HepG2 (cell line): ENCODE measurements at regions not wholly inside any gene's neighbourhood (a gene's known extent, or its start where the extent isn't known, plus 50 kb on each side); places are given as distances from the start of the nearest gene placed in this dataset.

Source experiments
- ATAC-seq: fragments of 200-7000 bp; cut with Tn5 transposase; 3 replicates; pipeline ENCODE4 v1.9.1; 2020; ENCODE audit warnings: mild to moderate bottlenecking, moderate library complexity
- BruUV-seq: library from RNA; stranded (reverse); fragments of 400-500 nt; replicated peaks from 2 replicates; lab custom pipeline; 2021; lab: Mats Ljungman, UMichigan
- CTCF ChIA-PET: fragments of 300-600 bp; formaldehyde crosslinking; extraction: SDS; loops from one replicate; lab custom pipeline; 2021; ENCODE audit warnings: low total read pairs, inconsistent platforms, low intra/inter-chr PET ratio; lab: Yijun Ruan, JAX
- POLR2A ChIA-PET: fragments of 350-600 bp; sonication (Branson Sonifier 250); formaldehyde crosslinking; loops from one replicate; lab custom pipeline; 2020; ENCODE audit warnings: antibody characterized with exemption, inconsistent platforms; lab: Yijun Ruan, JAX
- DNase-seq: peaks from one replicate; pipeline ENCODE4 v3.0.0-alpha.2; 2015; ENCODE audit warnings: low spot score
- FAIRE-seq: peaks from 3 replicates; lab custom pipeline; 2011; peaks lifted over from hg19 to GRCh38; lab: Jason Lieb, UNC
- H2AFZ ChIP-seq: one replicate; pipeline ENCODE4 v1.6.1; 2011; ENCODE audit warnings: low read length, inconsistent platforms
- H3K27ac ChIP-seq: fragments of 300-600 bp; 3 replicates; pipeline ENCODE4 v1.8.0; 2011; ENCODE audit warnings: mixed run types, mild to moderate bottlenecking, mixed read lengths, low read length, inconsistent platforms; ENCODE audit not compliant: insufficient read depth; ENCODE audit errors: extremely low read length
- H3K27me3 ChIP-seq, 2 experiments: fragments of 200-600 bp in 1 of 2; 2 replicates in 1 of 2; 3 replicates in 1 of 2; pipeline versions ENCODE4 v1.6.0 to v1.8.0; 2011; ENCODE audit warnings: low read length in 2 of 2, mild to moderate bottlenecking in 2 of 2, moderate library complexity in 2 of 2, inconsistent platforms in 1 of 2; ENCODE audit not compliant: insufficient read depth in 2 of 2, control insufficient read depth in 1 of 2
- H3K36me3 ChIP-seq, 2 experiments: fragments of 200-600 bp in 1 of 2; replicated peaks in 1 of 2; 2 replicates in 1 of 2; 3 replicates in 1 of 2; pipeline versions ENCODE4 v1.5.1 to v1.8.0; 2011; ENCODE audit warnings: low read length in 2 of 2, inconsistent platforms in 1 of 2; ENCODE audit not compliant: insufficient read depth in 2 of 2, control insufficient read depth in 1 of 2
- H3K4me1 ChIP-seq: 2 replicates; pipeline ENCODE4 v1.5.1; 2012; ENCODE audit warnings: low read length, inconsistent platforms; ENCODE audit not compliant: insufficient read depth
- H3K4me2 ChIP-seq: 2 replicates; pipeline ENCODE4 v1.6.0; 2011; ENCODE audit warnings: low read depth, low read length, inconsistent platforms
- H3K4me3 ChIP-seq, 3 experiments: fragments of 200-600 bp in 1 of 3; sonication (generic), shearing (Covaris generic) in 1 of 3; replicated peaks in 1 of 3; 2 replicates each; pipeline ENCODE4 v1.5.1; 2011 to 2016; ENCODE audit warnings: low read length in 3 of 3, inconsistent platforms in 2 of 3, low read depth in 2 of 3, mild to moderate bottlenecking in 2 of 3, control low read depth in 1 of 3, mixed read lengths in 1 of 3; ENCODE audit not compliant: insufficient read depth in 1 of 3
- H3K79me2 ChIP-seq: one replicate; pipeline ENCODE4 v1.6.1; 2011; ENCODE audit warnings: low read length, inconsistent platforms; ENCODE audit not compliant: insufficient read depth
- H3K9ac ChIP-seq: 2 replicates; pipeline ENCODE4 v1.6.0; 2011; ENCODE audit warnings: mild to moderate bottlenecking, low read depth, low read length, inconsistent platforms; ENCODE audit not compliant: insufficient read depth
- H3K9me3 ChIP-seq: 2 replicates; pipeline ENCODE4 v1.5.1; 2012; ENCODE audit warnings: mild to moderate bottlenecking, low read length
- H4K20me1 ChIP-seq: 2 replicates; pipeline ENCODE4 v1.6.0; 2011; ENCODE audit warnings: inconsistent platforms, mild to moderate bottlenecking, low read length, moderate library complexity; ENCODE audit not compliant: insufficient read depth
- DMAP1 ChIP-seq: IDR thresholded peaks from 2 replicates; pipeline ENCODE4 v1.6.1; 2016
- ERF ChIP-seq: IDR thresholded peaks from 2 replicates; pipeline ENCODE4 v1.6.1; 2018; ENCODE audit warnings: missing biosample characterization, missing genetic modification reagents
- FLYWCH1 ChIP-seq: sonication (generic); formaldehyde crosslinking; IDR thresholded peaks from 2 replicates; pipeline ENCODE4 v1.8.1; 2023; ENCODE audit warnings: mild to moderate bottlenecking, missing genetic modification reagents
- FOXK2 ChIP-seq: fragments of 450-650 bp; IDR thresholded peaks from 2 replicates; pipeline ENCODE4 v1.6.1; 2016
- HNRNPK ChIP-seq: fragments of 200-400 bp; formaldehyde crosslinking; IDR thresholded peaks from 2 replicates; pipeline ENCODE4 v1.6.1; 2018; ENCODE audit warnings: low read length, low read depth, moderate library complexity, mild to moderate bottlenecking; ENCODE audit not compliant: poor library complexity, severe bottlenecking
- LCORL ChIP-seq, 2 experiments: fragments of 450-650 bp in 1 of 2; sonication (generic) in 1 of 2; formaldehyde crosslinking in 1 of 2; IDR thresholded peaks; 2 replicates each; pipeline versions ENCODE4 v1.5.0 to v1.6.1; 2017 to 2020; ENCODE audit warnings: antibody characterized with exemption in 1 of 2, missing genetic modification reagents in 1 of 2
- MEF2D ChIP-seq: sonication (generic); formaldehyde crosslinking; IDR thresholded peaks from 2 replicates; pipeline ENCODE4 v1.5.1; 2020; ENCODE audit warnings: mild to moderate bottlenecking, missing genetic modification reagents
- NONO ChIP-seq, 2 experiments: fragments of 450-650 bp in 1 of 2; sonication (generic) in 1 of 2; formaldehyde crosslinking in 1 of 2; IDR thresholded peaks in 1 of 2; conservative IDR thresholded peaks in 1 of 2; 2 replicates each; pipeline versions ENCODE4 v1.6.1 to v1.8.0; 2017 to 2022; ENCODE audit warnings: mild to moderate bottlenecking in 1 of 2, missing genetic modification reagents in 1 of 2, moderate library complexity in 1 of 2
- PCBP1 ChIP-seq: fragments of 200-400 bp; formaldehyde crosslinking; IDR thresholded peaks from 2 replicates; pipeline ENCODE4 v1.6.1; 2017; ENCODE audit warnings: mild to moderate bottlenecking, low read depth, low read length, borderline replicate concordance
- PCBP2 ChIP-seq: fragments of 200-400 bp; formaldehyde crosslinking; optimal IDR thresholded peaks from 2 replicates; pipeline ENCODE3; 2018; ENCODE audit warnings: low read length, low read depth; ENCODE audit not compliant: poor library complexity, severe bottlenecking
- RBM22 ChIP-seq: fragments of 200-400 bp; formaldehyde crosslinking; optimal IDR thresholded peaks from 2 replicates; pipeline ENCODE3; 2017; ENCODE audit warnings: mild to moderate bottlenecking, low read length, moderate library complexity
- SMAD1 ChIP-seq: sonication (generic); formaldehyde crosslinking; IDR thresholded peaks from 2 replicates; pipeline ENCODE4 v1.4.0; 2020; ENCODE audit warnings: missing genetic modification reagents, low read depth, mild to moderate bottlenecking, borderline replicate concordance
- ZMYM4 ChIP-seq: sonication (generic); formaldehyde crosslinking; IDR thresholded peaks from 2 replicates; pipeline ENCODE4 v1.8.1; 2023; ENCODE audit warnings: mild to moderate bottlenecking, missing genetic modification reagents
- ZNF180 ChIP-seq: sonication (generic); formaldehyde crosslinking; IDR thresholded peaks from 2 replicates; pipeline ENCODE4 v1.4.0; 2020; ENCODE audit warnings: low read depth, missing genetic modification reagents, borderline replicate concordance
- ZNF432 ChIP-seq: sonication (generic); formaldehyde crosslinking; IDR thresholded peaks from 2 replicates; pipeline ENCODE4 v1.5.0; 2020; ENCODE audit warnings: missing genetic modification reagents, mild to moderate bottlenecking, borderline replicate concordance
- WGBS: methylation state at CpG from one replicate; pipeline ENCODE4 v1.1.6; 2017; ENCODE audit warnings: low lambda C conversion rate; 5-methylcytosine and 5-hydroxymethylcytosine counted together
- in situ Hi-C: cut with HindIII; loops from 2 replicates; pipeline ENCODE4 v1.10.0; 2017; ENCODE audit warnings: low pct_unique_long_range_greater_than_20kb; ENCODE audit not compliant: extremely low pct_ligation_motif_present
- intact Hi-C: fragments of 100-400 bp; cut with micrococcal nuclease; formaldehyde crosslinking; loops from one replicate; pipeline ENCODE4 v1.10.0; 2022; ENCODE audit not compliant: unreplicated experiment
- TF ChIP-seq, protein P1 (sequence below): sonication (generic); formaldehyde crosslinking; IDR thresholded peaks from 2 replicates; pipeline ENCODE4 v1.4.0; 2020; ENCODE audit warnings: mild to moderate bottlenecking, missing genetic modification reagents, borderline replicate concordance

DNA sequence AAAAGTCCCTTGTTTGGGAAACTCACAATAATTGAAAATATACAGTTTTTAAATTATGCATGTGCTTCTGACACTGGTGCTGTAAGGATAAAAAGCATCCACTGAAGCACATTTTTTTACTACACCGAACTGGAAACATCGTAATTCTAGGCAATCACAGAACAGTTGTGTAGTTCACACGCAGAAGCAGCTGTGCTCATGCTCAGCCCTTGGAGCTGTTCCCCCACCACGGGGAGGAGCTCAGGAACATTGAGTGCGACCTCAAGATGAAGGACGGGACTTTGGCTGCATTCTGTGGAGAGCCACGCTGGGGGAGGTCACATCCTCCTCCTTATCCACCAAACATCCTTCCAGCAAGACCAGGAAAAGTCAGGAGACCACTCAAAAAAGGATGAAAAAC, 466.3 kb upstream of the CDH4 start (continued):
- TF ChIP-seq, protein P1, sequence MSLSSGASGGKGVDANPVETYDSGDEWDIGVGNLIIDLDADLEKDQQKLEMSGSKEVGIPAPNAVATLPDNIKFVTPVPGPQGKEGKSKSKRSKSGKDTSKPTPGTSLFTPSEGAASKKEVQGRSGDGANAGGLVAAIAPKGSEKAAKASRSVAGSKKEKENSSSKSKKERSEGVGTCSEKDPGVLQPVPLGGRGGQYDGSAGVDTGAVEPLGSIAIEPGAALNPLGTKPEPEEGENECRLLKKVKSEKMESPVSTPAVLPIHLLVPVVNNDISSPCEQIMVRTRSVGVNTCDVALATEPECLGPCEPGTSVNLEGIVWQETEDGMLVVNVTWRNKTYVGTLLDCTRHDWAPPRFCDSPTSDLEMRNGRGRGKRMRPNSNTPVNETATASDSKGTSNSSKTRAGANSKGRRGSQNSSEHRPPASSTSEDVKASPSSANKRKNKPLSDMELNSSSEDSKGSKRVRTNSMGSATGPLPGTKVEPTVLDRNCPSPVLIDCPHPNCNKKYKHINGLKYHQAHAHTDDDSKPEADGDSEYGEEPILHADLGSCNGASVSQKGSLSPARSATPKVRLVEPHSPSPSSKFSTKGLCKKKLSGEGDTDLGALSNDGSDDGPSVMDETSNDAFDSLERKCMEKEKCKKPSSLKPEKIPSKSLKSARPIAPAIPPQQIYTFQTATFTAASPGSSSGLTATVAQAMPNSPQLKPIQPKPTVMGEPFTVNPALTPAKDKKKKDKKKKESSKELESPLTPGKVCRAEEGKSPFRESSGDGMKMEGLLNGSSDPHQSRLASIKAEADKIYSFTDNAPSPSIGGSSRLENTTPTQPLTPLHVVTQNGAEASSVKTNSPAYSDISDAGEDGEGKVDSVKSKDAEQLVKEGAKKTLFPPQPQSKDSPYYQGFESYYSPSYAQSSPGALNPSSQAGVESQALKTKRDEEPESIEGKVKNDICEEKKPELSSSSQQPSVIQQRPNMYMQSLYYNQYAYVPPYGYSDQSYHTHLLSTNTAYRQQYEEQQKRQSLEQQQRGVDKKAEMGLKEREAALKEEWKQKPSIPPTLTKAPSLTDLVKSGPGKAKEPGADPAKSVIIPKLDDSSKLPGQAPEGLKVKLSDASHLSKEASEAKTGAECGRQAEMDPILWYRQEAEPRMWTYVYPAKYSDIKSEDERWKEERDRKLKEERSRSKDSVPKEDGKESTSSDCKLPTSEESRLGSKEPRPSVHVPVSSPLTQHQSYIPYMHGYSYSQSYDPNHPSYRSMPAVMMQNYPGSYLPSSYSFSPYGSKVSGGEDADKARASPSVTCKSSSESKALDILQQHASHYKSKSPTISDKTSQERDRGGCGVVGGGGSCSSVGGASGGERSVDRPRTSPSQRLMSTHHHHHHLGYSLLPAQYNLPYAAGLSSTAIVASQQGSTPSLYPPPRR (CRISPR knock-in tag), result no peak

DNA sequence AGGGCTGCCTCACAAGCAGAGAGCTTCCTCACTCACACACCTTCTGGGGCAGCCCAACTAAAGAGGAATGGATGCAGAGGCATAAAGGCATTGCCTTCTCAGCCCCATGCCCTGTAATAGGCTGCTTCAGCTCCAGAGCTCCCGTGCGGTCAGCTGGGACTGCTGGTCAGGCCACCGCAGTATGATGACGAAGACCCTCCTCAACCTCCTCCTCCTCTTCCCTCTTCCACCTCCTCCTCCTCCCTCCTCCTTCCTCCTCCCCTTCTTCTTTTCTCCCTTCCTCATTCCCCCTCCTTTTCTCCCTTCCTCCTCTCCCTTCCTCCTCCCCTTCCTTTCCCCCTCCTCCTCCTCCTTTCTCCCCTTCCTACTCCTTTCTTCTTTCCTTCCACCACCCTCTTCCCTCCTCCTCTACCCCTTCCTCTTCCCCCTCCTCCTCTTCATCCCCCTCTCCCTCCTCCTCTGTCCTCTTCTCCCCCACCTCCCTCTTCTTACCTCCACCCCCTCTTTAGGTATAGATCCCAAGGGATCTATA, 465.3 kb upstream of the CDH4 start:
- CTCF ChIA-PET, result no interaction called here
- no peaks in the 10 kb centered on the region for H4K20me1 ChIP-seq
- H3K9me3 ChIP-seq, result peaks cover 31% of the 10 kb centered on the region
- intact Hi-C loops (no loop called here), in situ Hi-C loops (no loop called here)
- ATAC-seq (no peak), DNase-seq (no peak), FAIRE-seq (no peak)
- WGBS, result 44% methylated on average over 4 of the region's 4 CpGs
- no peak overlapping the region for H2AFZ ChIP-seq
- TF ChIP-seq ZMYM4 (no peak), MEF2D (CRISPR knock-in tag) (no peak), FLYWCH1 (CRISPR knock-in tag) (no peak), ZNF432 (no peak), DMAP1 (CRISPR knock-in tag) (no peak), LCORL (IDR thresholded peaks at IDR 0.05) (no peak), LCORL (CRISPR knock-in tag; IDR thresholded peaks at IDR 0.05) (no peak), HNRNPK (peak; percentile 68), FOXK2 (0 out of 2 replicates have a peak, but pooled peaks have one; percentile 12), ERF (CRISPR knock-in tag) (no peak), PCBP1 (peak; percentile 81; the same call in 1 of the 2 replicates), SMAD1 (CRISPR knock-in tag) (no peak), NONO (IDR thresholded peaks at IDR 0.05) (peak; percentile 78; the same call in 1 of the 2 replicates), NONO (CRISPR knock-in tag; conservative IDR thresholded peaks at IDR 0.05) (no peak), PCBP2 (peak; percentile 97), RBM22 (no peak), ZNF180 (CRISPR knock-in tag) (no peak)
- BruUV-seq, result no TSS peak
- no peak overlapping the region for H3K4me2 ChIP-seq
- H3K79me2 ChIP-seq, result no peaks in the 10 kb centered on the region
- H3K9ac ChIP-seq, result no peak overlapping the region
- no peak overlapping the region for H3K27ac ChIP-seq
- H3K36me3 ChIP-seq, result no peaks in the 10 kb centered on the region
- no peak overlapping the region for H3K4me3 ChIP-seq
- no peaks in the 10 kb centered on the region for H3K27me3 ChIP-seq
- POLR2A ChIA-PET, result no interaction called here
- H3K4me1 ChIP-seq, result no peaks in the 10 kb centered on the region
